Erythroblast (primary cell): ENCODE measurements at regions not wholly inside any gene's neighbourhood (a gene's known extent, or its start where the extent isn't known, plus 50 kb on each side); places are given as distances from the start of the nearest gene placed in this dataset.

Experiments
- GATA1 ChIP-seq: IDR thresholded peaks from 2 replicates; pipeline ENCODE4 v1.6.1; 2011; ENCODE audit warnings: low read depth, mild to moderate bottlenecking, control low read depth, low read length, moderate library complexity
- POLR2A ChIP-seq: IDR thresholded peaks from 2 replicates; pipeline ENCODE4 v1.6.1; 2011; ENCODE audit warnings: mild to moderate bottlenecking, low read length

DNA sequence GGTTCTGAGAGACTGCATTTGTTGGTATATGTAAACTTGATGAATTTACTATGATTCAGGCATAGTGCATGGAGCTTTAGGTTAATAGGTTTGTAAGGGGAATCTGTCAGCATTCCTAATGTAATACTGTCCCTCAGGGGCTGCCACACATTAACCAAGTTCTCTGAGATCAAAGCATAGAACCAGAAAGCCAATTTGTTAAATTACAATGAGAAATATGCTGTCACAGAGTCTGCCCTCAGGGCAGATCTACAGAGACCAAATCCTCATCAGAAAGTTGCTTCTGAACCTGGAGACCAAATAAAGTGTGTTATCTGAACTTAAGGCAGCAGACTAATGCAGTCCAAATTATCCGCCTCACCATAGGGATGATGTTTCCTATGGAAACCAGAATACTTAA lies 250.8 kb upstream of the HTR1E start:
- TF ChIP-seq POLR2A (no peak), GATA1 (no peak)
